Fibroblast of pulmonary artery (primary cell): ENCODE measurements at regions not wholly inside any gene's neighbourhood (a gene's known extent, or its start where the extent isn't known, plus 50 kb on each side); places are given as distances from the start of the nearest gene placed in this dataset.

Source experiments
- DNase-seq: peaks from one replicate; pipeline ENCODE4 v3.0.0-alpha.2; 2010; ENCODE audit warnings: low read depth
- H3K4me3 ChIP-seq: replicated peaks from 2 replicates; pipeline ENCODE4 v1.5.1; 2011; ENCODE audit warnings: low read depth, mild to moderate bottlenecking, control low read depth, low read length, moderate library complexity
- TF ChIP-seq, protein P1 (sequence below): IDR thresholded peaks from 2 replicates; pipeline ENCODE4 v1.5.1; 2011; ENCODE audit warnings: mild to moderate bottlenecking, control low read depth, low read length, inconsistent platforms; ENCODE audit errors: missing control alignments

DNA sequence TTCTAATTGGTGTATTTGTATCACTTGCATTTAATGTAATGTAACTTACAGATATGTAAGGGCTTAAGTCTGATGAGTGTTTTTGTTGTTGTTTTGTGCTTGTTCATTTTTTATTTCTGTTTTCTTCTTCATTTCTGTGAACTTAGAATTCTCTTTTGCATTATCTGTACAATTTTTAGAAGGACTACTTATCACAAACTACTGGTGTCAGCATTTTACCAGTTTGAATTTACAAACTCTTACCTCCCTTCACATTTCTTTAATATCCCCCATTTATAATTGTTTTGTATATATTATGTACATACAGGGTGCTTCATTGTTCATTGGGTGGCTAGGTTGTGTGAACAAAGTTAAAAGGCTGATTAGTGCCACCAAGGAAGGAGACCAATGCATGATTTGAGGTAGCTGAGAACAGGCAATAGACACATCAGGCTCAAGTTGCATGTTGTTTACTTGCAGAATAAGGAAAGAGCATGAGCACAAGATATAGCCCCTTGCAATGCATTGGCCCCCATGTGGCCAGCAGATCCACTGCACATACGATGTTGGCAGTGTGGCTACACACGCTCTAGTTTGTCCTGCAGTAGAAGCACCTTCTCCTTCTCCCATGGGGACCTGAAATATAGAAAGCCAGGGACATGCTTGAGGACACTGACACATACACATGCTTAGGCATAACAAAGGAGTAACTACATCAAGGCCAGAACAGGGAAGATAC is 198.2 kb downstream of the CD8B2 start:
- TF ChIP-seq, protein P1, sequence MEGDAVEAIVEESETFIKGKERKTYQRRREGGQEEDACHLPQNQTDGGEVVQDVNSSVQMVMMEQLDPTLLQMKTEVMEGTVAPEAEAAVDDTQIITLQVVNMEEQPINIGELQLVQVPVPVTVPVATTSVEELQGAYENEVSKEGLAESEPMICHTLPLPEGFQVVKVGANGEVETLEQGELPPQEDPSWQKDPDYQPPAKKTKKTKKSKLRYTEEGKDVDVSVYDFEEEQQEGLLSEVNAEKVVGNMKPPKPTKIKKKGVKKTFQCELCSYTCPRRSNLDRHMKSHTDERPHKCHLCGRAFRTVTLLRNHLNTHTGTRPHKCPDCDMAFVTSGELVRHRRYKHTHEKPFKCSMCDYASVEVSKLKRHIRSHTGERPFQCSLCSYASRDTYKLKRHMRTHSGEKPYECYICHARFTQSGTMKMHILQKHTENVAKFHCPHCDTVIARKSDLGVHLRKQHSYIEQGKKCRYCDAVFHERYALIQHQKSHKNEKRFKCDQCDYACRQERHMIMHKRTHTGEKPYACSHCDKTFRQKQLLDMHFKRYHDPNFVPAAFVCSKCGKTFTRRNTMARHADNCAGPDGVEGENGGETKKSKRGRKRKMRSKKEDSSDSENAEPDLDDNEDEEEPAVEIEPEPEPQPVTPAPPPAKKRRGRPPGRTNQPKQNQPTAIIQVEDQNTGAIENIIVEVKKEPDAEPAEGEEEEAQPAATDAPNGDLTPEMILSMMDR: no peak
- no peak for DNase-seq
- no peak overlapping the region for H3K4me3 ChIP-seq

GRCh38 chr2:106686814-106687213 is 199.2 kb downstream of the ST6GAL2 start:
- no peak for DNase-seq
- no peak overlapping the region for H3K4me3 ChIP-seq
- TF ChIP-seq, protein P1: no peak

DNA sequence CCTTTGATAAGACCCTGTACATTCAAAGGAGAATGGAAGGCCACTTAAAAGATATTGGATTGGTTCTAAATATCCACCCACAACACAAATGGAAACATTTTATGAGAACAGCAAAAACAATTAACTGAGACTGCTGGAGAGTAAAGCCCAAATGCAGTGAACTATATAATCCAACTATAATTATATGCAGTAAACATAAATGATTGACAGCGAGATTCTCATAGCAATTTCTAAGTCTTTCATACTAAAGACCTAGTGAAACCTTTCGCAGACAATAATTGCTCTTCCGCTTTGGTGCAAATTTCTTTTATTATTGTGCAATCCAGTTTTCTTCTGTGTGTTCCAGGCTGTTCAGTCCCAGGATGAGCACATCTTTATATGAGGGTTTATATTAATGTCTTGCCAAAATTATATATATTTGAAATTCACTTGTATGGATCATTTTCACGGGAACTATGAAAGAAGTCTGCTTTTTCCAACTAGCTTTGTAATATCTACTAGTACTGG is 190.9 kb downstream of the ST6GAL2 start:
- TF ChIP-seq, protein P1: no peak
- no peak for DNase-seq

GRCh38 chr2:106695919-106696318 is 190.0 kb downstream of the ST6GAL2 start:
- no peak overlapping the region for H3K4me3 ChIP-seq
- DNase-seq: no peak
- TF ChIP-seq, protein P1: no peak

More for the DNA sequence above, 190.9 kb downstream of the ST6GAL2 start:
- no peak overlapping the region for H3K4me3 ChIP-seq

DNA sequence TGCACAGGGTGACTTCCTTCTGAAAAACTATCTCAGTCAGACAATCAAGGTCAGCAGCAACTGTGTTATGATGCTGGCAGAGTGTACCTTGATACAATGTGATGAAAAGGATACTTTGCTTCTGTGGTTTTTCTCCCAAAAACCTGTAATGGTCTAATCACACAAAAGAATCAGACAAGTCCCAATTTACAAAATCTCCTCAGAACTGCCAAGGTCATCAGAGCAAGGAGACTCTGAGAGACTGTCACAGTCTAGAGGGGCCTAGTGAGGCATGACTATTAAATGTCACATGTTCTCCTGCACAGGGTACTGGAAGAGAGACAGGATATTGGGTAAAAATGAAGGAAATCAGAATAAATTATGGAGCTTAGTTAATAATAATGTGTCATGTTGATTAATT is 185.4 kb downstream of the ST6GAL2 start:
- DNase-seq: no peak
- TF ChIP-seq, protein P1: no peak
- H3K4me3 ChIP-seq: no peak overlapping the region

DNA sequence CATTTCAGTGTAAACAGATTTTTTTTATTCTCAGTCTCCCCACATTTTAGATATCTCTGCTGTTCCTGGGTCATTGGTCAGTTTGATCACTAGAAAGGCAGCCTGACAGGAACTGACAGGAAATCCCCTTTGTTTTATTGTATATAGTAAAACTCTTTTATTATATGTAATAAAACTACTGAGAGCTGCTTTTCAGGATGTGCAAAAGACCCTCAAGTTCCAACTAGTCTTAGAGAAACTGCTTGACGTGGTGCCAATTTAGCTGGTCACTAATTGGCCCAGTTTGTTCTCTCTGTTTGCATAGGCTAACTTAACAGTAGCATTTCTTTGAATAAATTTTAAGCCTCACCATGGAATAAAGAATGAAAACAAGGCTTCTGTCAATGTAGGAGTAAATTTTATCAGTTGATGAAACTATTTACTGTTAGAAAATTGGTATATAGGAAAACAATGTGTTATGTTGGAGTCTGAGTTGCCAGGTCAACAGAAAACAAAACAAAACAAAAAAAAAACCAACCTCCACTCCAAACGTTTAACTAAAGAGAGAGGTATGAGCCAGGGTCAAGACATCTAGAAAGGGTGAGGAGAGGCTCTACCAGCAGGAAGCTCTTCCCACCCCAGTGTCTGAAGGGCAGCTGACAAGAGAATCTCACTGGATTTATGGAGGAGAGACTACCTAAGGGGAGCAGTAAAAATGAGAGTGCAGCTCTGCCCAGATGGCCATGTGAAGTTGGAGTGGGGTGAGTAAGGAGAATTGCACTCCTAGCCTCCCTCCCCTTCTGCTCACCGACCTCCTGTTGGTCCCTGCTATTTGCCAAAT is 184.6 kb downstream of the ST6GAL2 start:
- TF ChIP-seq, protein P1: no peak

More for the DNA sequence above, 184.6 kb downstream of the ST6GAL2 start:
- H3K4me3 ChIP-seq: no peak overlapping the region
- DNase-seq: no peak
